IMR-90 (cell line): ENCODE measurements at regions not wholly inside any gene's neighbourhood (a gene's known extent, or its start where the extent isn't known, plus 50 kb on each side); places are given as distances from the start of the nearest gene placed in this dataset.

Source experiments
- ATAC-seq: fragments of 200-7000 bp; cut with Tn5 transposase; 2 replicates; pipeline ENCODE4 v1.9.1; 2020; ENCODE audit warnings: low read depth, mild to moderate bottlenecking, moderate library complexity
- BruUV-seq: library from RNA; stranded (reverse); fragments of 400-500 nt; replicated peaks from 2 replicates; lab custom pipeline; 2021; lab: Mats Ljungman, UMichigan
- CTCF ChIA-PET: fragments of 300-600 bp; formaldehyde crosslinking; extraction: SDS; loops from one replicate; lab custom pipeline; 2021; ENCODE audit warnings: antibody characterized with exemption; lab: Yijun Ruan, JAX
- POLR2A ChIA-PET: fragments of 300-600 bp; sonication (Branson Sonifier 250); formaldehyde crosslinking; loops from one replicate; lab custom pipeline; 2022; ENCODE audit warnings: antibody characterized with exemption; ENCODE audit not compliant: unreplicated experiment; lab: Charles Lee
- DNase-seq: peaks from one replicate; pipeline ENCODE4 v3.0.0; 2013
- H2AFZ ChIP-seq: replicated peaks from 2 replicates; pipeline ENCODE3; 2013; ENCODE audit warnings: low read length, mild to moderate bottlenecking; ENCODE audit not compliant: poor library complexity
- H2AK5ac ChIP-seq: 2 replicates; pipeline ENCODE4 v1.6.1; 2013; ENCODE audit warnings: low read depth, low read length, inconsistent platforms
- H2AK9ac ChIP-seq: replicated peaks from 2 replicates; pipeline ENCODE3; 2013; ENCODE audit warnings: mild to moderate bottlenecking, low read depth, low read length, moderate library complexity; ENCODE audit not compliant: poor library complexity
- H2BK120ac ChIP-seq: 2 replicates; pipeline ENCODE4 v1.6.1; 2013; ENCODE audit warnings: low read depth, low read length, inconsistent platforms
- H2BK15ac ChIP-seq: 3 replicates; pipeline ENCODE4 v1.6.1; 2013; ENCODE audit warnings: low read depth, low read length, inconsistent platforms
- H2BK20ac ChIP-seq: 2 replicates; pipeline ENCODE4 v1.6.1; 2013; ENCODE audit warnings: low read depth, mild to moderate bottlenecking, inconsistent platforms, low read length, moderate library complexity
- H2BK5ac ChIP-seq: 2 replicates; pipeline ENCODE4 v1.6.1; 2013; ENCODE audit warnings: mild to moderate bottlenecking, low read depth, low read length, inconsistent platforms; ENCODE audit not compliant: poor library complexity, severe bottlenecking
- H3K14ac ChIP-seq: replicated peaks from 2 replicates; pipeline ENCODE4 v1.6.1; 2013; ENCODE audit warnings: low read depth, low read length, inconsistent platforms
- H3K18ac ChIP-seq: 2 replicates; pipeline ENCODE4 v1.6.1; 2013; ENCODE audit warnings: low read depth, low read length, control low read depth
- H3K23ac ChIP-seq: 2 replicates; pipeline ENCODE4 v1.6.1; 2013; ENCODE audit warnings: low read depth, low read length, inconsistent platforms
- H3K27ac ChIP-seq: 2 replicates; pipeline ENCODE4 v1.5.1; 2013; ENCODE audit warnings: mild to moderate bottlenecking, control low read depth, low read length; ENCODE audit not compliant: insufficient read depth
- H3K27me3 ChIP-seq: 2 replicates; pipeline ENCODE4 v1.6.1; 2013; ENCODE audit warnings: low read length; ENCODE audit not compliant: control insufficient read depth, insufficient read depth
- H3K36me3 ChIP-seq: 2 replicates; pipeline ENCODE4 v1.6.1; 2013; ENCODE audit warnings: low read length, mixed read lengths; ENCODE audit not compliant: control insufficient read depth, insufficient read depth
- H3K4ac ChIP-seq: 2 replicates; pipeline ENCODE4 v1.6.1; 2013; ENCODE audit warnings: low read depth, low read length, inconsistent platforms
- H3K4me1 ChIP-seq: 2 replicates; pipeline ENCODE4 v1.6.1; 2013; ENCODE audit warnings: low read length, mixed read lengths; ENCODE audit not compliant: control insufficient read depth, insufficient read depth
- H3K4me2 ChIP-seq: 2 replicates; pipeline ENCODE4 v1.6.1; 2013; ENCODE audit warnings: low read depth, mild to moderate bottlenecking, control low read depth, low read length, moderate library complexity
- H3K4me3 ChIP-seq: 2 replicates; pipeline ENCODE4 v1.5.1; 2013; ENCODE audit warnings: low read depth, mild to moderate bottlenecking, control low read depth, low read length, moderate library complexity; ENCODE audit not compliant: insufficient read depth
- H3K56ac ChIP-seq: 2 replicates; pipeline ENCODE4 v1.6.1; 2013; ENCODE audit warnings: low read length, inconsistent platforms; ENCODE audit not compliant: insufficient read depth; ENCODE audit errors: extremely low read depth
- H3K79me1 ChIP-seq, 2 experiments: 2 replicates each; pipeline ENCODE4 v1.6.1; 2013; ENCODE audit warnings: low read length in 2 of 2, inconsistent platforms in 1 of 2, low read depth in 1 of 2
- H3K9ac ChIP-seq: 2 replicates; pipeline ENCODE4 v1.6.1; 2013; ENCODE audit warnings: low read depth, low read length, control low read depth
- H3K9me1 ChIP-seq: 2 replicates; pipeline ENCODE4 v1.6.1; 2013; ENCODE audit warnings: low read length, inconsistent platforms; ENCODE audit not compliant: insufficient read depth
- H3K9me3 ChIP-seq: 2 replicates; pipeline ENCODE4 v1.6.1; 2013; ENCODE audit warnings: low read length; ENCODE audit not compliant: control insufficient read depth, insufficient read depth
- H4K20me1 ChIP-seq: 2 replicates; pipeline ENCODE4 v1.6.1; 2013; ENCODE audit warnings: low read length, inconsistent platforms; ENCODE audit not compliant: insufficient read depth
- H4K5ac ChIP-seq: 2 replicates; pipeline ENCODE4 v1.6.1; 2013; ENCODE audit warnings: mild to moderate bottlenecking, low read depth, low read length, control low read depth
- H4K8ac ChIP-seq, 2 experiments: 2 replicates each; pipeline ENCODE4 v1.6.1; 2013; ENCODE audit warnings: low read depth in 2 of 2, low read length in 2 of 2, control low read depth in 1 of 2, inconsistent platforms in 1 of 2
- H4K91ac ChIP-seq: 2 replicates; pipeline ENCODE4 v1.6.1; 2013; ENCODE audit warnings: low read depth, low read length, inconsistent platforms; ENCODE audit not compliant: insufficient read depth
- SMC3 ChIP-seq: fragments of 150-350 bp; IDR thresholded peaks from 2 replicates; pipeline ENCODE4 v1.6.1; 2016; ENCODE audit warnings: low read depth, mild to moderate bottlenecking, antibody characterized with exemption, low read length, moderate library complexity
- WGBS, 2 experiments: methylation state at CpG; one replicate each; pipeline versions ENCODE4 v1.1.5 to v1.1.7; 2013; ENCODE audit warnings: missing lambda C conversion rate in 2 of 2; ENCODE audit not compliant: insufficient read length in 1 of 2; ENCODE audit errors: extremely low coverage in 2 of 2; 5-methylcytosine and 5-hydroxymethylcytosine counted together
- dilution Hi-C: fragments of 300-500 bp; cut with HindIII; formaldehyde crosslinking; loops from one replicate; pipeline ENCODE4 v1.14.3; 2018; ENCODE audit warnings: low sequenced_read_pairs; ENCODE audit not compliant: unreplicated experiment
- in situ Hi-C: fragments of 300-500 bp; cut with MboI; formaldehyde crosslinking; loops from 3 replicates; pipeline ENCODE4 v1.14.3; 2019; ENCODE audit warnings: low sequenced_read_pairs, inconsistent platforms, mixed read lengths
- intact Hi-C: fragments of 100-400 bp; cut with micrococcal nuclease; formaldehyde crosslinking; loops from 2 replicates; pipeline ENCODE4 v1.10.0; 2022

DNA sequence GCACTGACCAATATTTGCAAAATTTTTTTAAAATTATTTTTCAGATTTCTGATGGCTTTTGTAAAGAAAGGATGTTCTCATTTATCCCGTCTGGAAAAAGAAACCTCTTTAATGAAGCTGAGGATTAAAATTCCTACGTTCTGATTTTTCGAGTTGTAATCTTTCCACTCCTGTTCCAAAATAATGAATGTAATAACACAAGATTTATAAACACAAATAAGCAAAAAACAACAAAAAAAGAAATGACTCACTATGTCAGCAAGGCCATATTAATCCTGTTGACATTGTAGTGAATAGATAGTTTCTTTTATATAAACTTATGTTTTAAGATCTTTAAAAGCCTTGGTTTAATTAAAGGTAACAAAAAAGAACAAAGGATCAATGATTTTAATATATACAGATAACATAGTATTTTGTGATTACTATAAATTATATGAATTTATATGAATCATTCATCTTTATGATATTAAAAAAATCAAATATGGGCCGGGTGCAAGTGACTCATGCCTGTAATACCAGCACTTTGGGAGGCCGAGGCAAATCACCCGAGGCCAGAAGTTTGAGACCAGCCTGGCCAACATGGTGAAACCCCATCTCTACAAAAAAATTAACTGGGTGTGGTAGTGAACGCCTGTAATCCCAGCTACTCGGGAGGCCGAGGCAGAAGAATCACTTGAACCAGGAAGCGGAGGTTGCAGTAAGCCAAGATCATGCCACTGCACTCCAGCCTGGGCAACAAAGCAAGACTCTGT lies 336.6 kb upstream of the DAB2 start:
- intact Hi-C loops, result loop anchor here (2.0 kb wide), 1 partner anchor 13 kb away; no protein-coding TSS in a partner anchor
- Histone ChIP-seq H3K9ac (no peak overlapping the region), H4K8ac (peak overlapping the region in 1 of 2 experiments; percentile 84; a peak in 1 of 4 replicates), H3K79me1 (no peaks in the 10 kb centered on the region), H4K5ac (peak overlapping the region; percentile 79; the same call in 1 of the 2 replicates), H3K27me3 (no peaks in the 10 kb centered on the region), H4K20me1 (no peaks in the 10 kb centered on the region), H3K36me3 (no peaks in the 10 kb centered on the region), H3K18ac (peak overlapping the region; percentile 82), H2AK5ac (peak overlapping the region; percentile 85), H2AFZ (no peak overlapping the region), H2BK20ac (peak overlapping the region; percentile 92), H3K9me3 (no peaks in the 10 kb centered on the region), H3K27ac (peak overlapping the region; percentile 85; the same call in 1 of the 2 replicates), H2BK120ac (peak overlapping the region; percentile 93), H3K23ac (peak overlapping the region; percentile 20; the same call in 1 of the 2 replicates), H2BK15ac (peak overlapping the region; percentile 51; the same call in 1 of the 3 replicates), H3K4me2 (peak overlapping the region; percentile 28; the same call in 1 of the 2 replicates), H3K56ac (peak overlapping the region; percentile 19; the same call in 1 of the 2 replicates), H2BK5ac (peak overlapping the region; percentile 95), H3K14ac (peak overlapping the region; percentile 83), H3K4ac (peak overlapping the region; percentile 80), H2AK9ac (no peak overlapping the region), H4K91ac (peak overlapping the region; percentile 66), H3K4me1 (peaks cover 3% of the 10 kb centered on the region; the same call in 1 of the 2 replicates), H3K9me1 (peaks cover 6% of the 10 kb centered on the region; the same call in 1 of the 2 replicates), H3K4me3 (no peak overlapping the region)
- no peak for TF ChIP-seq SMC3
- ChIA-PET POLR2A (interaction anchor here (0.6 kb wide), 1 partner anchor 337 kb away, joined by 5 read pairs; the partner anchor contains the start of gene DAB2), CTCF (no interaction called here)
- in situ Hi-C loops, result loop anchor here (25.0 kb wide), 1 partner anchor 374 kb away; no protein-coding TSS in a partner anchor
- no TSS peak for BruUV-seq
- DNase-seq (no peak), ATAC-seq (no peak)
- dilution Hi-C loops, result no loop called here
- 100% methylated on average over 1 of the region's 10 CpGs; no CpG with 5 or more reads in 1 of the 2 experiments for whole genome bisulfite sequencing, 2 experiments
